ENCODE measurements at regions not wholly inside any gene's neighbourhood (a gene's known extent, or its start where the extent isn't known, plus 50 kb on each side); places are given as distances from the start of the nearest gene placed in this dataset.
"Not testable (repeated sequence)": the region's sequence is repeated elsewhere in the genome, so short reads cannot be mapped to it uniquely, and the experiment has no call there.

GRCh38 chr12:88856201-88856600, 275.9 kb upstream of the KITLG start:
- TF ChIP-seq POLR2A (IDR thresholded peaks at IDR 0.05) (no peak), CTCF (IDR thresholded peaks at IDR 0.05) (no peak)
- DNase-seq = no peak
- Histone ChIP-seq H3K36me3 (no peaks in the 10 kb centered on the region), H3K27ac (no peak overlapping the region), H3K4me3 (no peak overlapping the region), H3K4me1 (peaks cover 0 to 2% (median 0%) of the 10 kb centered on the region in 12 donors), H3K9me3 (peaks cover 0 to 13% (median 0%) of the 10 kb centered on the region in 12 donors), H3K27me3 (no peaks in the 10 kb centered on the region)
- no peak for ATAC-seq
- intact Hi-C loops (cut with DNase I) = no loop called here
- 80 to 89% (median 84%) methylated on average over 2 of the region's 2 CpGs for WGBS, 4 donors

- DNase-seq (no peak), ATAC-seq (no peak)
- no peaks in the 10 kb centered on the region for H3K36me3 ChIP-seq
- H3K4me1 ChIP-seq = no peaks in the 10 kb centered on the region
- 75 to 83% (median 79%) methylated on average over 1 of the region's 1 CpG for WGBS, 4 donors
- no peak overlapping the region for H3K27ac ChIP-seq
- H3K27me3 ChIP-seq = no peaks in the 10 kb centered on the region
- H3K4me3 ChIP-seq = no peak overlapping the region
- intact Hi-C loops (cut with DNase I) = no loop called here
- no peak for TF ChIP-seq CTCF (IDR thresholded peaks at IDR 0.05)
- no peak for TF ChIP-seq POLR2A (IDR thresholded peaks at IDR 0.05)
- peaks cover 0 to 13% (median 0%) of the 10 kb centered on the region in 12 donors for H3K9me3 ChIP-seq
Observed at GRCh38 chr12:88855301-88855700, 275.0 kb upstream of the KITLG start.

- intact Hi-C loops (cut with DNase I) = no loop called here
- Histone ChIP-seq H3K9me3 (peaks cover 0 to 13% (median 0%) of the 10 kb centered on the region in 12 donors), H3K36me3 (no peaks in the 10 kb centered on the region), H3K4me3 (no peak overlapping the region), H3K27ac (no peak overlapping the region), H3K4me1 (no peaks in the 10 kb centered on the region), H3K27me3 (no peaks in the 10 kb centered on the region)
- ATAC-seq (no peak), DNase-seq (no peak)
- WGBS, 4 donors = 68 to 88% (median 81%) methylated on average over 1 of the region's 1 CpG
- TF ChIP-seq CTCF (IDR thresholded peaks at IDR 0.05) (no peak), POLR2A (IDR thresholded peaks at IDR 0.05) (no peak)
Observed at GRCh38 chr12:88854260-88854659, 274.0 kb upstream of the KITLG start.

GRCh38 chr12:88847246-88847645, 267.0 kb upstream of the KITLG start:
- H3K27ac ChIP-seq; intact Hi-C loops (cut with DNase I); DNase-seq; H3K4me3 ChIP-seq; H3K27me3 ChIP-seq; ATAC-seq; H3K36me3 ChIP-seq; H3K4me1 ChIP-seq: not testable (repeated sequence)
- H3K9me3 ChIP-seq = peaks cover 0 to 16% (median 0%) of the 10 kb centered on the region in 12 donors
- WGBS, 4 donors = 92 to 97% (median 94%) methylated on average over 11 to 13 of the region's 14 CpGs

GRCh38 chr12:88844426-88844825, 264.2 kb upstream of the KITLG start:
- ATAC-seq (no peak), DNase-seq (no peak)
- Histone ChIP-seq H3K4me1 (no peaks in the 10 kb centered on the region), H3K36me3 (no peaks in the 10 kb centered on the region), H3K9me3 (peaks cover 0 to 19% (median 0%) of the 10 kb centered on the region in 12 donors), H3K27me3 (no peaks in the 10 kb centered on the region), H3K27ac (no peak overlapping the region), H3K4me3 (no peak overlapping the region)
- no peak for TF ChIP-seq POLR2A (IDR thresholded peaks at IDR 0.05)
- no peak for TF ChIP-seq CTCF (IDR thresholded peaks at IDR 0.05)
- intact Hi-C loops (cut with DNase I) = no loop called here
- 89 to 92% (median 92%) methylated on average over 8 of the region's 8 CpGs for WGBS, 4 donors

All from heart left ventricle (tissue), 16 donors.